ENCODE measurements at regions not wholly inside any gene's neighbourhood (a gene's known extent, or its start where the extent isn't known, plus 50 kb on each side); places are given as distances from the start of the nearest gene placed in this dataset.

GRCh38 chr5:113804943-113805342 lies 291.4 kb downstream of the YTHDC2 start:
- no peak overlapping the region for H3K4me2 ChIP-seq
- no peaks in the 10 kb centered on the region for H3K36me3 ChIP-seq
- H3K27me3 ChIP-seq = no peaks in the 10 kb centered on the region
- no peak for TF ChIP-seq Cebpa-rat (IDR thresholded peaks at IDR 0.05)
- H3K9me3 ChIP-seq (replicated peaks in 1 of 11) = no peaks in the 10 kb centered on the region
- no peaks in the 10 kb centered on the region for H4K20me1 ChIP-seq
- no peak overlapping the region for H3K4me3 ChIP-seq
- no peak overlapping the region for H3K27ac ChIP-seq
- no peak overlapping the region for H3K9ac ChIP-seq
- peaks cover 0 to 16% (median 5%) of the 10 kb centered on the region in 10 experiments; a peak in 6 of 20 replicates for H3K4me1 ChIP-seq

GRCh38 chr5:113806250-113806649 lies 292.8 kb downstream of the YTHDC2 start:
- H3K4me1 ChIP-seq = peaks cover 0 to 16% (median 5%) of the 10 kb centered on the region in 10 experiments; a peak in 6 of 20 replicates
- no peak overlapping the region for H3K9ac ChIP-seq
- H3K27ac ChIP-seq = no peak overlapping the region
- no peaks in the 10 kb centered on the region for H3K9me3 ChIP-seq (replicated peaks in 1 of 11)
- H3K4me3 ChIP-seq = no peak overlapping the region
- H3K36me3 ChIP-seq = no peaks in the 10 kb centered on the region
- TF ChIP-seq Cebpa-rat (IDR thresholded peaks at IDR 0.05) = no peak
- H3K27me3 ChIP-seq = no peaks in the 10 kb centered on the region
- peak overlapping the region in 5 of 11 experiments; percentile 3 to 60 (median 46); a peak in 8 of 22 replicates for H3K4me2 ChIP-seq
- no peaks in the 10 kb centered on the region for H4K20me1 ChIP-seq

GRCh38 chr5:113806904-113807303 lies 293.4 kb downstream of the YTHDC2 start:
- H3K9me3 ChIP-seq (replicated peaks in 1 of 11) = no peaks in the 10 kb centered on the region
- H3K9ac ChIP-seq = no peak overlapping the region
- no peaks in the 10 kb centered on the region for H3K27me3 ChIP-seq
- 0 out of 22 replicates have a peak, but pooled peaks of 1 of the 11 experiments have one; percentile 40 for TF ChIP-seq Cebpa-rat (IDR thresholded peaks at IDR 0.05)
- no peaks in the 10 kb centered on the region for H4K20me1 ChIP-seq
- H3K36me3 ChIP-seq = no peaks in the 10 kb centered on the region
- H3K4me3 ChIP-seq = no peak overlapping the region
- H3K4me1 ChIP-seq = peaks cover 0 to 16% (median 5%) of the 10 kb centered on the region in 10 experiments; a peak in 6 of 20 replicates
- no peak overlapping the region for H3K27ac ChIP-seq
- H3K4me2 ChIP-seq = peak overlapping the region in 3 of 11 experiments; percentile 46 to 60 (median 57); a peak in 6 of 22 replicates

- H3K27ac ChIP-seq = no peak overlapping the region
- H3K4me3 ChIP-seq = no peak overlapping the region
- no peak overlapping the region for H3K4me2 ChIP-seq
- no peaks in the 10 kb centered on the region for H4K20me1 ChIP-seq
- no peaks in the 10 kb centered on the region for H3K9me3 ChIP-seq (replicated peaks in 1 of 11)
- H3K27me3 ChIP-seq = no peaks in the 10 kb centered on the region
- no peaks in the 10 kb centered on the region for H3K36me3 ChIP-seq
- no peak for TF ChIP-seq Cebpa-rat (IDR thresholded peaks at IDR 0.05)
- peaks cover 0 to 16% (median 5%) of the 10 kb centered on the region in 10 experiments; a peak in 6 of 20 replicates for H3K4me1 ChIP-seq
- H3K9ac ChIP-seq = no peak overlapping the region
Observed at GRCh38 chr5:113807427-113807991, 294.0 kb downstream of the YTHDC2 start.

- Histone ChIP-seq H3K36me3 (no peaks in the 10 kb centered on the region), H3K27me3 (no peaks in the 10 kb centered on the region), H3K4me3 (no peak overlapping the region), H3K27ac (no peak overlapping the region), H3K9ac (no peak overlapping the region), H3K4me1 (peaks cover 0 to 16% (median 5%) of the 10 kb centered on the region in 10 experiments; a peak in 6 of 20 replicates), H3K9me3 (replicated peaks in 1 of 11) (no peaks in the 10 kb centered on the region), H3K4me2 (no peak overlapping the region), H4K20me1 (no peaks in the 10 kb centered on the region)
- no peak for TF ChIP-seq Cebpa-rat (IDR thresholded peaks at IDR 0.05)
Observed at GRCh38 chr5:113808956-113809355, 295.5 kb downstream of the YTHDC2 start.

GRCh38 chr5:113809626-113810025 lies 296.1 kb downstream of the YTHDC2 start:
- no peak overlapping the region for H3K27ac ChIP-seq
- H4K20me1 ChIP-seq = no peaks in the 10 kb centered on the region
- no peaks in the 10 kb centered on the region for H3K27me3 ChIP-seq
- no peak for TF ChIP-seq Cebpa-rat (IDR thresholded peaks at IDR 0.05)
- peaks cover 0 to 16% (median 5%) of the 10 kb centered on the region in 10 experiments; a peak in 6 of 20 replicates for H3K4me1 ChIP-seq
- no peaks in the 10 kb centered on the region for H3K9me3 ChIP-seq (replicated peaks in 1 of 11)
- H3K4me3 ChIP-seq = no peak overlapping the region
- no peak overlapping the region for H3K9ac ChIP-seq
- no peak overlapping the region for H3K4me2 ChIP-seq
- H3K36me3 ChIP-seq = no peaks in the 10 kb centered on the region

- H3K27ac ChIP-seq = no peak overlapping the region
- H3K36me3 ChIP-seq = no peaks in the 10 kb centered on the region
- no peak overlapping the region for H3K9ac ChIP-seq
- TF ChIP-seq Cebpa-rat (IDR thresholded peaks at IDR 0.05) = no peak
- no peak overlapping the region for H3K4me3 ChIP-seq
- H4K20me1 ChIP-seq = no peaks in the 10 kb centered on the region
- no peaks in the 10 kb centered on the region for H3K4me1 ChIP-seq
- H3K27me3 ChIP-seq = no peaks in the 10 kb centered on the region
- no peak overlapping the region for H3K4me2 ChIP-seq
- H3K9me3 ChIP-seq (replicated peaks in 1 of 11) = no peaks in the 10 kb centered on the region
Observed at GRCh38 chr5:113813466-113813865, 300.0 kb downstream of the YTHDC2 start.

- TF ChIP-seq Cebpa-rat (IDR thresholded peaks at IDR 0.05) = no peak
Observed at GRCh38 chr5:113817683-113818082, 304.2 kb downstream of the YTHDC2 start.

GRCh38 chr5:113823696-113824095 lies 310.2 kb downstream of the YTHDC2 start:
- no peaks in the 10 kb centered on the region for H3K9me3 ChIP-seq (replicated peaks in 1 of 11)
- no peaks in the 10 kb centered on the region for H4K20me1 ChIP-seq
- H3K9ac ChIP-seq = no peak overlapping the region
- no peak for TF ChIP-seq Cebpa-rat (IDR thresholded peaks at IDR 0.05)
- no peaks in the 10 kb centered on the region for H3K27me3 ChIP-seq
- no peaks in the 10 kb centered on the region for H3K4me1 ChIP-seq
- no peak overlapping the region for H3K4me2 ChIP-seq
- H3K36me3 ChIP-seq = no peaks in the 10 kb centered on the region
- no peak overlapping the region for H3K27ac ChIP-seq
- no peak overlapping the region for H3K4me3 ChIP-seq

More at GRCh38 chr5:113817683-113818082, 304.2 kb downstream of the YTHDC2 start:
- Histone ChIP-seq H3K27me3 (no peaks in the 10 kb centered on the region), H3K9me3 (replicated peaks in 1 of 11) (no peaks in the 10 kb centered on the region), H3K27ac (no peak overlapping the region), H3K9ac (no peak overlapping the region), H3K4me1 (no peaks in the 10 kb centered on the region), H4K20me1 (no peaks in the 10 kb centered on the region), H3K36me3 (no peaks in the 10 kb centered on the region), H3K4me3 (no peak overlapping the region), H3K4me2 (no peak overlapping the region)

- Histone ChIP-seq H3K27ac (no peak overlapping the region), H3K4me2 (no peak overlapping the region), H3K4me3 (no peak overlapping the region), H3K9ac (no peak overlapping the region), H3K27me3 (no peaks in the 10 kb centered on the region), H3K36me3 (no peaks in the 10 kb centered on the region), H4K20me1 (no peaks in the 10 kb centered on the region), H3K9me3 (replicated peaks in 1 of 11) (no peaks in the 10 kb centered on the region), H3K4me1 (no peaks in the 10 kb centered on the region)
- no peak for TF ChIP-seq Cebpa-rat (IDR thresholded peaks at IDR 0.05)
Observed at GRCh38 chr5:113824307-113824706, 310.8 kb downstream of the YTHDC2 start.

Data from BLaER1 treated with 17β-estradiol and CSF1 and Interleukin-3, amounts not matched to agents 10 nM and 100 nM (cell line).